ENCODE measurements at regions not wholly inside any gene's neighbourhood (a gene's known extent, or its start where the extent isn't known, plus 50 kb on each side); places are given as distances from the start of the nearest gene placed in this dataset.
"Not testable (repeated sequence)": the region's sequence is repeated elsewhere in the genome, so short reads cannot be mapped to it uniquely, and the experiment has no call there.

GRCh38 chr10:47654161-47654560 lies 109.2 kb downstream of the SYT15B start:
- not testable (repeated sequence) for TF ChIP-seq CTCF (IDR thresholded peaks at IDR 0.05; ENCODE audit: insufficient read depth, low read length); GABPA (IDR thresholded peaks at IDR 0.05; ENCODE audit: low read depth)
